Gastrocnemius medialis (tissue), 4 donors: ENCODE measurements at regions not wholly inside any gene's neighbourhood (a gene's known extent, or its start where the extent isn't known, plus 50 kb on each side); places are given as distances from the start of the nearest gene placed in this dataset.

Source experiments
- CTCF ChIP-seq, 5 experiments: fragments of 450-650 bp in 3 of 5; fragments of 200-600 bp in 2 of 5; sonication (generic) in 2 of 5; IDR thresholded peaks in 4 of 5; conservative IDR thresholded peaks in 1 of 5; 1 replicate in 4 of 5; 2 replicates in 1 of 5; pipeline ENCODE4 v1.5.1; 2016 to 2019; ENCODE audit warnings: antibody characterized with exemption in 5 of 5, mild to moderate bottlenecking in 3 of 5, moderate library complexity in 3 of 5
- POLR2A ChIP-seq, 2 donors: fragments of 450-650 bp; IDR thresholded peaks; one replicate each; pipeline ENCODE4 v1.6.1; 2017; ENCODE audit warnings: antibody characterized with exemption in 2 of 2, mild to moderate bottlenecking in 2 of 2, moderate library complexity in 2 of 2

- TF ChIP-seq CTCF (IDR thresholded peaks at IDR 0.05 in 4 of 5, conservative IDR thresholded peaks at IDR 0.05 in 1 of 5) (no peak), POLR2A (IDR thresholded peaks at IDR 0.05) (peak; percentile 36 to 68)
Measured at GRCh38 chr1:182206626-182207239, 145.2 kb upstream of the ZNF648 start.
